ENCODE measurements at regions not wholly inside any gene's neighbourhood (a gene's known extent, or its start where the extent isn't known, plus 50 kb on each side); places are given as distances from the start of the nearest gene placed in this dataset.

DNA sequence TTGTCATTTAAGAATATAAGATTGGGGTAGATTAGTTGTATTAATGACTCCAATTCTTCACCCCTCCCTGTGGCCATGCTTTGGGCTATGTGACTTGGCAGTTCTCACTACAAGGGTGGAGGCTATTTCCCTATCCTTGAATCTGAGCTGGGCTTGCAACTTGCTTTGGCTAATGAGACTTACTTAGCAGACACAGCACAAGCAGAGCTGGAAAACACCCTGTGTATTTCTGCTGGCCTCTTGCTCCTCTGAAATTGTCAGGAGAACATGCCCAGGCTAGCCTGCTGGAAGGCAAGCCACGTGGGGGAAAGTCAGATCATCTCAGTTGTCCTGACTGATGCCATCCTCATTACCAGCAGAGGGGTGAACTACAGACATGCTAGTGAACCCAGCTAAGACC lies 126.5 kb upstream of the HDGFL1 start:
- peaks cover 0 to 13% of the 10 kb centered on the region in 2 donors for H3K4me1 ChIP-seq (ENCODE audit: control insufficient read depth in 1 of 2, low read depth in 2 of 2)
- ATAC-seq (ENCODE audit: insufficient number of reproducible peaks, low FRiP score, low read depth) = no peak

DNA sequence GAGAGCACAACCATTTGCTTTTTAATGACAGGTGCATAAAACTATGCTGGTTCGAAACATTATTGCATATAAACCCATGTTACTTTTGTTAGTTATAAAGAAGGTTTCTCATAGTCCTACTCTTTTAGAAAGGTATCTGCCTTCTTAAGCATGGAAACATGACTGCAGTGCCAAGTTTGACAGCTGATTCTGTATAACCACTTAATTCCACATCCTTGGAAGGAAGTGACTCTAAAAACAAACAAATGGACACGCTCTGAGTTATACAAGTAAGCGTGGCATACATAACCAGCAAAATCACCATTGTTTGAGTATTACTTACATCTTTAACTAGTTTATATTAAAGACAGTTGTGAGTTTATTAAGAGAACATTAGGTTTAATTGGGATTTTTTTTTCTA lies 125.0 kb upstream of the HDGFL1 start:
- TF ChIP-seq, protein P1, sequence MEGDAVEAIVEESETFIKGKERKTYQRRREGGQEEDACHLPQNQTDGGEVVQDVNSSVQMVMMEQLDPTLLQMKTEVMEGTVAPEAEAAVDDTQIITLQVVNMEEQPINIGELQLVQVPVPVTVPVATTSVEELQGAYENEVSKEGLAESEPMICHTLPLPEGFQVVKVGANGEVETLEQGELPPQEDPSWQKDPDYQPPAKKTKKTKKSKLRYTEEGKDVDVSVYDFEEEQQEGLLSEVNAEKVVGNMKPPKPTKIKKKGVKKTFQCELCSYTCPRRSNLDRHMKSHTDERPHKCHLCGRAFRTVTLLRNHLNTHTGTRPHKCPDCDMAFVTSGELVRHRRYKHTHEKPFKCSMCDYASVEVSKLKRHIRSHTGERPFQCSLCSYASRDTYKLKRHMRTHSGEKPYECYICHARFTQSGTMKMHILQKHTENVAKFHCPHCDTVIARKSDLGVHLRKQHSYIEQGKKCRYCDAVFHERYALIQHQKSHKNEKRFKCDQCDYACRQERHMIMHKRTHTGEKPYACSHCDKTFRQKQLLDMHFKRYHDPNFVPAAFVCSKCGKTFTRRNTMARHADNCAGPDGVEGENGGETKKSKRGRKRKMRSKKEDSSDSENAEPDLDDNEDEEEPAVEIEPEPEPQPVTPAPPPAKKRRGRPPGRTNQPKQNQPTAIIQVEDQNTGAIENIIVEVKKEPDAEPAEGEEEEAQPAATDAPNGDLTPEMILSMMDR (IDR thresholded peaks at IDR 0.05) = no peak
- Histone ChIP-seq H3K4me1 (ENCODE audit: control insufficient read depth in 1 of 2, low read depth in 2 of 2) (peaks cover 3 to 20% of the 10 kb centered on the region in 2 donors), H3K4me3 (no peak overlapping the region), H3K27me3 (replicated peaks; ENCODE audit: insufficient read depth) (no peaks in the 10 kb centered on the region), H3K36me3 (no peaks in the 10 kb centered on the region), H3K27ac (no peak overlapping the region), H3K9me3 (no peaks in the 10 kb centered on the region)
- no peak for DNase-seq (ENCODE audit: low spot score)
- no peak for ATAC-seq (ENCODE audit: insufficient number of reproducible peaks, low FRiP score, low read depth)

More for the DNA sequence above, 126.5 kb upstream of the HDGFL1 start:
- no peaks in the 10 kb centered on the region for H3K36me3 ChIP-seq
- H3K4me3 ChIP-seq = no peak overlapping the region
- TF ChIP-seq, protein P1 (IDR thresholded peaks at IDR 0.05) = no peak
- no peaks in the 10 kb centered on the region for H3K9me3 ChIP-seq
- no peak for DNase-seq (ENCODE audit: low spot score)
- H3K27ac ChIP-seq = no peak overlapping the region
- H3K27me3 ChIP-seq (replicated peaks; ENCODE audit: insufficient read depth) = no peaks in the 10 kb centered on the region

DNA sequence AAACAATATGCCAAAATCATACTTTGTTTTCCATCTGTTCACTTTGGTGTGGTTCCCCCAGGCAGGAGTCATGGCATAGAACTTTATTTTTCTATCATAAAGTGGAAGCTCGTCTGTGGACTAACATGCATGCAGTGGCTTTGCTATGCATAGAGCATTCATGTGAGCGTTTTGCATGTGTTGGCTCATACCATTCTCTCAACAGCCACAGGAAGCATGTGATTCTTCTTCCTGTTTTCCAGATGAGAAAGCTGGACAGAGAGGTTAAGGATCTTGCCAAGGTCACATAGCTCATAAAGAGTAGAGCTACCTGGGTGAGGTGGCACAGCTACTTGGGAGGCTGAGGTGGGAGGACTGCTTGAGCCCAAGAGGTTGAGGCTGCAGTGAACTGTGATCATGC lies 123.4 kb upstream of the HDGFL1 start:
- ATAC-seq (ENCODE audit: insufficient number of reproducible peaks, low FRiP score, low read depth) (no peak), DNase-seq (ENCODE audit: low spot score) (no peak)
- H3K36me3 ChIP-seq = no peaks in the 10 kb centered on the region
- H3K4me3 ChIP-seq = no peak overlapping the region
- H3K4me1 ChIP-seq (ENCODE audit: control insufficient read depth in 1 of 2, low read depth in 2 of 2) = peaks cover 3 to 20% of the 10 kb centered on the region in 2 donors
- TF ChIP-seq, protein P1 (IDR thresholded peaks at IDR 0.05) = no peak
- H3K9me3 ChIP-seq = no peaks in the 10 kb centered on the region
- H3K27me3 ChIP-seq (replicated peaks; ENCODE audit: insufficient read depth) = no peaks in the 10 kb centered on the region
- no peak overlapping the region for H3K27ac ChIP-seq

DNA sequence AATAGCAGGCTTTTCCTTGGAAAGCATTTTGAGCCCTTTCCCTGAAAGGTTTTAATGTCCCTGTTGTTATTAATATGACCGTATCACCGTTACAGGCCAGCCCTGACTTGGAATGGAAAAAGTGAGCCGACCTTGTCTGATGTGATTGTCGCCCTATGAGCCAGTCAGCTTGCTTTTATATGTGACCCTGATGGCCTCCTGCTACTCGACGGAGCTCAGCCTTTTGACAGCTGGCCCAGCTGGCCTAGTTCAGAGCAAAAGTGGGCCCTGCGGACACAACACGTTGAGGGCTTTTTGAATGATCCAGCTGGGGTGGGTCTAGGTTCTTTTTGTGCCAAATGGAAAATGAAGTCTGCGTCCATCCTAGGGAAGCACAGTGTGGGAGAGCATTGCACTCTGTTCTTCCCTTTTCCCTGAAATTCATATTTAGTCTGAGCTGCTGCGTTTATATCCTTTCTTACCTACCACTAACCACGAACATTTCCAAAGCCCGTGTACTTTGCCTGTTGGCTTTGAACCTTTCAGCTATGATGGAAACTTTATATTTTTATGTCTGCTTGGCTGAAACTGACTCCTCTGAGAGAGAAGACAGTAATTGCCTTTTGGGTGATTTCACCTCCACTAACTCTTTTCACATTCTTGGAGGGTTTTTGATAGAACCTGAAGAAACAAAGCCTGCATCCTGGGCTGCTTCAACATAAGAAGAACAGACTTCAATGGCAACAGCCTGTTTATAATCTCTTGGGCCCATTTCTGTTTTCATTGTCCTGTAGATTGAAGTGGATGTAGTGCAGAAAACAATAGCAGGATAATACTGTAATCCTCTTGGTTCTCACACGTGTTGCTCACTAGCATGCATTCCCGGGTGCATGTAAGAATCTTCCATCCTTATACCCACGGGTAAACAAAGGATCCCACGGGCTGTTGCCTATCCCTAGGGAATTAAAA lies 121.8 kb upstream of the HDGFL1 start:
- Histone ChIP-seq H3K27me3 (replicated peaks; ENCODE audit: insufficient read depth) (no peaks in the 10 kb centered on the region), H3K36me3 (no peaks in the 10 kb centered on the region), H3K4me3 (no peak overlapping the region), H3K27ac (peak overlapping the region; percentile 70 to 71), H3K4me1 (ENCODE audit: control insufficient read depth in 1 of 2, low read depth in 2 of 2) (peaks cover 3 to 20% of the 10 kb centered on the region in 2 donors), H3K9me3 (no peaks in the 10 kb centered on the region)
- TF ChIP-seq, protein P1 (IDR thresholded peaks at IDR 0.05) = no peak
- ATAC-seq (ENCODE audit: insufficient number of reproducible peaks, low FRiP score, low read depth) (no peak), DNase-seq (ENCODE audit: low spot score) (no peak)

DNA sequence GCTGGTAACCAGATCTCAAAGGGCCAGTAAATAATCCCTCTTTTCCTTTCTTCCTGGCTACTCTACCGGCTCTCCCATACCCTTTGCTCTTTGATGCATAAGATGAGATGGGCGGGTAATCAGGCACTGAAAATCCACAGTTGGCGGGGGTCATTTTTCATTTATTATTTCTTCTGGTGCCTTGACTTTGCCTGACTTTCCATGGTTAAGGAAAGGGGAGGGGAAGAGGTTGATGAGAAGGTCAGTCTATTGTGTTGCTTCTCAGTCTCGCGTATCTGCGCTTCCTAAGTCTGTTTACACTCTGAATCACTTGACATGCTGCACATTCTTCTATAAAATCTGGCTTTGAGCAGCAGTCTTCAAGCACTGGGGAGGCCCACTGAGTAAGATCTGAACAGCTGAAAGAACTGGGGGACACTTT lies 121.1 kb upstream of the HDGFL1 start:
- Histone ChIP-seq H3K4me1 (ENCODE audit: control insufficient read depth in 1 of 2, low read depth in 2 of 2) (peaks cover 3 to 20% of the 10 kb centered on the region in 2 donors), H3K9me3 (no peaks in the 10 kb centered on the region), H3K36me3 (no peaks in the 10 kb centered on the region), H3K27me3 (replicated peaks; ENCODE audit: insufficient read depth) (no peaks in the 10 kb centered on the region), H3K27ac (no peak overlapping the region), H3K4me3 (no peak overlapping the region)
- ATAC-seq (ENCODE audit: insufficient number of reproducible peaks, low FRiP score, low read depth) = no peak
- TF ChIP-seq, protein P1 (IDR thresholded peaks at IDR 0.05) = no peak
- no peak for DNase-seq (ENCODE audit: low spot score)

Data from thoracic aorta (tissue), 2 donors.